Lung (tissue), 11 donors: ENCODE measurements at regions not wholly inside any gene's neighbourhood (a gene's known extent, or its start where the extent isn't known, plus 50 kb on each side); places are given as distances from the start of the nearest gene placed in this dataset.
A peak's percentile ranks its signal among the peaks of the same experiment; 100 is the strongest.

ENCODE experiments used
- ATAC-seq: fragments of 200-7000 bp; cut with Tn5 transposase; one replicate; pipeline ENCODE4 v1.9.1; 2020; ENCODE audit warnings: moderate number of reproducible peaks; ENCODE audit not compliant: insufficient read depth, low FRiP score
- DNase-seq, 3 donors: peaks; one replicate each; pipeline ENCODE4 v3.0.0-alpha.2; 2013 to 2017
- H3K27ac ChIP-seq, 2 donors: one replicate each; pipeline ENCODE4 v1.5.1; 2013; ENCODE audit warnings: mild to moderate bottlenecking in 2 of 2, moderate library complexity in 2 of 2, control low read depth in 1 of 2, inconsistent platforms in 1 of 2, low read depth in 1 of 2, low read length in 1 of 2
- H3K27me3 ChIP-seq, 3 donors: one replicate each; pipeline ENCODE4 v1.5.1; 2013; ENCODE audit warnings: low read length in 2 of 3; ENCODE audit not compliant: control insufficient read depth in 3 of 3, insufficient read depth in 3 of 3
- H3K36me3 ChIP-seq, 4 donors: one replicate each; pipeline ENCODE4 v1.5.1; 2013; ENCODE audit warnings: low read length in 4 of 4, mild to moderate bottlenecking in 1 of 4, moderate library complexity in 1 of 4; ENCODE audit not compliant: control insufficient read depth in 4 of 4, insufficient read depth in 4 of 4
- H3K4me1 ChIP-seq, 5 donors: one replicate each; pipeline ENCODE4 v1.5.1; 2013; ENCODE audit warnings: low read length in 5 of 5, mild to moderate bottlenecking in 2 of 5, moderate library complexity in 1 of 5; ENCODE audit not compliant: control insufficient read depth in 5 of 5, insufficient read depth in 5 of 5
- H3K4me3 ChIP-seq: one replicate; pipeline ENCODE4 v1.5.1; 2013; ENCODE audit warnings: mild to moderate bottlenecking, control low read depth, moderate library complexity
- H3K9ac ChIP-seq, 2 donors: one replicate each; pipeline ENCODE4 v1.5.1; 2013; ENCODE audit warnings: low read length in 2 of 2, control low read depth in 1 of 2; ENCODE audit not compliant: insufficient read depth in 1 of 2
- H3K9me3 ChIP-seq, 4 donors: one replicate each; pipeline ENCODE4 v1.5.1; 2013; ENCODE audit warnings: low read length in 3 of 4, mild to moderate bottlenecking in 1 of 4, moderate library complexity in 1 of 4; ENCODE audit not compliant: control insufficient read depth in 4 of 4, insufficient read depth in 3 of 4
- CTCF ChIP-seq: IDR thresholded peaks from 2 replicates; pipeline ENCODE4 v1.5.1; 2012; ENCODE audit warnings: mild to moderate bottlenecking; ENCODE audit errors: control extremely low read depth, extremely low read depth
- WGBS, 2 donors: extraction: QIAGEN DNeasy Blood & Tissue Kit; methylation state at CpG; one replicate each; pipeline ENCODE4 v1.1.7; 2013; 5-methylcytosine and 5-hydroxymethylcytosine counted together
- donor health status: control.
- donor health status: control.
- donor health status: Bipolar disorder and iron deficiency.
- donor health status: healthy.
- donor health status: DM: yes; HTN: yes; CAD: no.

GRCh38 chr7:15018981-15019380 lies 116.4 kb upstream of the DGKB start:
- Histone ChIP-seq H3K9ac (no peak overlapping the region), H3K27me3 (no peaks in the 10 kb centered on the region), H3K4me1 (peaks cover 0 to 3% (median 0%) of the 10 kb centered on the region in 5 donors), H3K4me3 (no peak overlapping the region), H3K9me3 (no peaks in the 10 kb centered on the region), H3K27ac (no peak overlapping the region), H3K36me3 (no peaks in the 10 kb centered on the region)
- 34 to 61% methylated on average over 2 of the region's 2 CpGs for WGBS, 2 donors
- DNase-seq (no peak), ATAC-seq (no peak)
- TF ChIP-seq CTCF = no peak

GRCh38 chr7:15016766-15017165 lies 114.2 kb upstream of the DGKB start:
- Histone ChIP-seq H3K4me3 (no peak overlapping the region), H3K4me1 (peaks cover 0 to 3% (median 0%) of the 10 kb centered on the region in 5 donors), H3K9me3 (no peaks in the 10 kb centered on the region), H3K36me3 (no peaks in the 10 kb centered on the region), H3K27ac (no peak overlapping the region), H3K9ac (no peak overlapping the region), H3K27me3 (no peaks in the 10 kb centered on the region)
- no peak for DNase-seq
- ATAC-seq = no peak
- no peak for TF ChIP-seq CTCF
- WGBS, 2 donors = 76 to 79% methylated on average over 2 of the region's 2 CpGs

GRCh38 chr7:15016315-15016667 lies 113.7 kb upstream of the DGKB start:
- 29 to 35% methylated on average over 4 of the region's 4 CpGs for WGBS, 2 donors
- no peaks in the 10 kb centered on the region for H3K9me3 ChIP-seq
- H3K4me1 ChIP-seq = peaks cover 0 to 3% (median 0%) of the 10 kb centered on the region in 5 donors
- DNase-seq (no peak), ATAC-seq (no peak)
- no peak overlapping the region for H3K27ac ChIP-seq
- H3K9ac ChIP-seq = no peak overlapping the region
- no peak overlapping the region for H3K4me3 ChIP-seq
- H3K27me3 ChIP-seq = no peaks in the 10 kb centered on the region
- TF ChIP-seq CTCF = no peak
- H3K36me3 ChIP-seq = no peaks in the 10 kb centered on the region

- 25 to 41% methylated on average over 8 of the region's 8 CpGs for WGBS, 2 donors
- no peak overlapping the region for H3K4me3 ChIP-seq
- H3K9me3 ChIP-seq = no peaks in the 10 kb centered on the region
- no peaks in the 10 kb centered on the region for H3K27me3 ChIP-seq
- H3K4me1 ChIP-seq = peaks cover 0 to 3% (median 0%) of the 10 kb centered on the region in 5 donors
- TF ChIP-seq CTCF = no peak
- no peaks in the 10 kb centered on the region for H3K36me3 ChIP-seq
- no peak overlapping the region for H3K9ac ChIP-seq
- DNase-seq (peak; percentile 19 to 76 (median 69)), ATAC-seq (peak; percentile 84)
- peak overlapping the region in 1 of 2 donors; percentile 66 for H3K27ac ChIP-seq
These were observed 113.2 kb upstream of the DGKB start for GRCh38 chr7:15015545-15016314.
